ENCODE measurements at regions not wholly inside any gene's neighbourhood (a gene's known extent, or its start where the extent isn't known, plus 50 kb on each side); places are given as distances from the start of the nearest gene placed in this dataset.

DNA sequence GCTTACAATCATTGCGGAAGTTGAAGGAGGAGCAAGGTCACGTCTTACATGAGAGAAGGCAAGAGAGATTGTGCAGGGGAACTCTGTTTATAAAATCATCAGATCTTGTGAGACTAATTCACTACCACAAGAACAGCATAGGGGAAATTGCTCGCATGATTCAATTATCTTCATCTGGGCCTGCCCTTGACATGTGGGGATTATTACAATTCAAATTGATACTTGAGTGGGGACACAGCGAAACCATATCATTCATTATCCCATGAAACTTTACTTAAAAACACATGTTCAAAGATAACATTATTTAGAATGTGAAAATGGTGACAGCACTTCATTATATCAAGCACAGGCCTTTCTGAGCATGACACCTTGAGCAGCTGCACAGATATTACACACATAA is 1087.8 kb downstream of the C4orf33 start:
- TF ChIP-seq, protein P1, sequence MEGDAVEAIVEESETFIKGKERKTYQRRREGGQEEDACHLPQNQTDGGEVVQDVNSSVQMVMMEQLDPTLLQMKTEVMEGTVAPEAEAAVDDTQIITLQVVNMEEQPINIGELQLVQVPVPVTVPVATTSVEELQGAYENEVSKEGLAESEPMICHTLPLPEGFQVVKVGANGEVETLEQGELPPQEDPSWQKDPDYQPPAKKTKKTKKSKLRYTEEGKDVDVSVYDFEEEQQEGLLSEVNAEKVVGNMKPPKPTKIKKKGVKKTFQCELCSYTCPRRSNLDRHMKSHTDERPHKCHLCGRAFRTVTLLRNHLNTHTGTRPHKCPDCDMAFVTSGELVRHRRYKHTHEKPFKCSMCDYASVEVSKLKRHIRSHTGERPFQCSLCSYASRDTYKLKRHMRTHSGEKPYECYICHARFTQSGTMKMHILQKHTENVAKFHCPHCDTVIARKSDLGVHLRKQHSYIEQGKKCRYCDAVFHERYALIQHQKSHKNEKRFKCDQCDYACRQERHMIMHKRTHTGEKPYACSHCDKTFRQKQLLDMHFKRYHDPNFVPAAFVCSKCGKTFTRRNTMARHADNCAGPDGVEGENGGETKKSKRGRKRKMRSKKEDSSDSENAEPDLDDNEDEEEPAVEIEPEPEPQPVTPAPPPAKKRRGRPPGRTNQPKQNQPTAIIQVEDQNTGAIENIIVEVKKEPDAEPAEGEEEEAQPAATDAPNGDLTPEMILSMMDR (IDR thresholded peaks at IDR 0.05; ENCODE audit: borderline replicate concordance, extremely low read depth, low read length, poor library complexity, severe bottlenecking), result no peak
- no peak for TF ChIP-seq EZH2 (IDR thresholded peaks at IDR 0.05; ENCODE audit: borderline replicate concordance, low read depth, low read length, severe bottlenecking)

Data from DND-41 (cell line).